Skeletal muscle satellite cell (primary cell): ENCODE measurements at regions not wholly inside any gene's neighbourhood (a gene's known extent, or its start where the extent isn't known, plus 50 kb on each side); places are given as distances from the start of the nearest gene placed in this dataset.
"Not testable (repeated sequence)": the region's sequence is repeated elsewhere in the genome, so short reads cannot be mapped to it uniquely, and the experiment has no call there.

Source experiments
- H3K27me3 ChIP-seq: 2 replicates; pipeline ENCODE4 v1.7.0; 2013; ENCODE audit warnings: low read length; ENCODE audit not compliant: control insufficient read depth, insufficient read depth
- H3K36me3 ChIP-seq: 2 replicates; pipeline ENCODE4 v1.7.0; 2013; ENCODE audit warnings: mild to moderate bottlenecking, control low read depth, low read length; ENCODE audit not compliant: insufficient read depth
- H3K4me1 ChIP-seq: 2 replicates; pipeline ENCODE4 v1.7.0; 2013; ENCODE audit warnings: low read length; ENCODE audit not compliant: control insufficient read depth, insufficient read depth
- H3K4me2 ChIP-seq: 2 replicates; pipeline ENCODE4 v1.7.0; 2013; ENCODE audit warnings: mild to moderate bottlenecking, low read length
- H3K4me3 ChIP-seq: 2 replicates; pipeline ENCODE4 v1.7.0; 2013; ENCODE audit warnings: low read length
- H3K9ac ChIP-seq: 2 replicates; pipeline ENCODE4 v1.7.0; 2013; ENCODE audit warnings: mild to moderate bottlenecking, low read depth, low read length, moderate library complexity
- H3K9me3 ChIP-seq: replicated peaks from 2 replicates; pipeline ENCODE4 v1.7.0; 2013; ENCODE audit warnings: mild to moderate bottlenecking, control low read depth, low read length

DNA sequence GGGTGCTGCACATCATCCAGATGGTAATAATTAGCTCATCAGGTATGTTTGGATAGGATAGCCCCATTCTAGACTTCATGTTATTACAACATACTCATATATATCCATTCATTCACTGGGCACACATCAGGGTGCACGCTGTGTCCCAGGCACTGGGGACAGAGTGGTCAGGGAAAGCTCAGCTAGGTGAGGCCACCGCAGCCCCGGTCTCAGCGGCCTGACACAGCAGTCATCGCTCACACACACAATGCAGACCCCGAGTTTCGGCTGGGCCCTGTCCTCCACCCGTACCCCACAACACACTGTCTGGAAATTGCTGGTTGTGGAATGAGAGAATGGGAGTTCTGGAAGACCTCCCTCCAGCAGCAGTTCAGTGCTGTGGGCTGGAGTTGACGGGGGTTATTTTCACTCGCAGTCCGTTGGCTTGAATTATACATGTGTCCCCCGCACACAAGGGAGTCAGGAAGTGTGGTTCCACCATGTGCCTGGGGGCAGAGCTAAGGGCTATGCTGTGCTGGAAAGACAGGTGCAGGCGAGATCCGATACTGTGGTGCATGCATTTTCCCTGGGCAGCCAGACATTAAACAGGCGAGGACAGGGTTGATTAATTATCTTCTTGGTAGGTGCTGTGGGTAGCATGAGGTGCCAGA lies 257.6 kb downstream of the TEX29 start:
- H3K9ac ChIP-seq = no peak overlapping the region
- H3K4me3 ChIP-seq = no peak overlapping the region
- no peaks in the 10 kb centered on the region for H3K4me1 ChIP-seq
- no peaks in the 10 kb centered on the region for H3K36me3 ChIP-seq
- H3K4me2 ChIP-seq = no peak overlapping the region
- peaks cover 12% of the 10 kb centered on the region for H3K9me3 ChIP-seq
- H3K27me3 ChIP-seq = no peaks in the 10 kb centered on the region

DNA sequence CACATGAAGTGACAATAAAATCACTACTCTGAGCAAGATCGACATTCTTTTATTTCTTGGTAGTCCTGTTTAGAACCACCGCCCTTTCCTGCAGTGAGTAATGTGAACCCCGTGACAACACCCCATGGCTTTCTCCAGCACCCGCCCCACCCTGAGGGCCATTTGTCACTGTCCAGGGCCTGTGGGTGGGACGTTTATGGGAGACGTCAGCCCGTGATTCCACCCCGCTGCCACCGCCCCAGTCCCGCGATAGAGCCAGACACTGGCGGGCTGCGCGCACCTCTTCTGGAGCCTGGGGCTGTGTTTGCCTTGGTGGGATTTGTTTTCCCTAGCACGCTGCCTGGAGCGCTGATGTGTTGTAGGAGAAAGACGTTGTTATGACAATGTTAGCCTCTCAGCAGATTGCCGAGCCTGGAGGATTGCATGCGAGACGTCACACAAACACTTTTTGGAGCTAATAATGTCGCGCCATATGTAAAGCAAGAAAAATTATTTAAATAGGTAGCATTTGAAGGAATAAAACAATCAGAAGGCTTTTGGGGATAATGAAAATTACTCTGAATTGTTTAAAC lies 263.7 kb downstream of the TEX29 start:
- Histone ChIP-seq H3K4me3 (no peak overlapping the region), H3K9ac (no peak overlapping the region), H3K27me3 (no peaks in the 10 kb centered on the region), H3K36me3 (no peaks in the 10 kb centered on the region), H3K9me3 (peaks cover 6% of the 10 kb centered on the region), H3K4me1 (no peaks in the 10 kb centered on the region), H3K4me2 (no peak overlapping the region)

DNA sequence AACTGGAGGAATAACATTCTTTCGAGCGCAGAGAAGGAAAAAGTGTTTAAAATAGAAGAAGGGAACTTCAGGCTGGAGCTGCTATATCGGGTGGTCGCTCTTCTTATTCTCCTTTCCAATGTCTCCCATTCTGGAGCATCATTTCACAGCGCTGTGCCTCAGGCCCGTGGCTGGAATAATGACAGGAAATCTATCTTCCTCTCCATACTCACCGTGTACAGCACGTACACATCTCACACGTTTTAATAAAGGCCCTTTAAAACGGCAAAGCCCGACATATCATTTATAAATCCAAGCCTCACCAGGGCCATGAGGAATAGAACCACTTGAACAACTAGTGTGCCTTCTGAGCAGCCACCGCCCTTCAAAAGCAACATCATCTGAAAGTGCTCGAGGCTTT lies 264.4 kb downstream of the TEX29 start:
- no peak overlapping the region for H3K4me3 ChIP-seq
- H3K27me3 ChIP-seq = no peaks in the 10 kb centered on the region
- H3K9ac ChIP-seq = no peak overlapping the region
- H3K4me2 ChIP-seq = no peak overlapping the region
- peaks cover 6% of the 10 kb centered on the region for H3K9me3 ChIP-seq
- H3K36me3 ChIP-seq = no peaks in the 10 kb centered on the region
- H3K4me1 ChIP-seq = no peaks in the 10 kb centered on the region

DNA sequence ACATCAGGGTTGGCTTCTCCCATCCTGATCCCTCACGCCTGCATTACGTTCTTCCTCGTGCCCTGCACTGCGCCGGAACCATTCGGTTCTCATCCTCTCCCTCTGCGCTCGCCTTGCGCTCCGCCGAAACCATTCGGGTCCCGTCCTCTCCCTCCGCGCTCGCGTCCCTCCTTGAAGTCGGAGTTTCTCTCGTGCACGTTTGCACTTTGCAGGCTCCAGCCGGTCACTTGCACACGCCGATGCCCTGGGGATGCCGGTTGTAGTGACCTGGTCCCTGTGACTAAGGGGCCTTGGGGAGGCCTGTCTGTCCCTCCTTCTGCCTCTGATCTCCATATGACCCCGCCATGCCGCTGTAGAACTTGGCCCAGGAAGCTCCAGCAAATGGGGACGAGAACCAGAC lies 265.8 kb downstream of the TEX29 start:
- H3K4me3 ChIP-seq = no peak overlapping the region
- no peak overlapping the region for H3K4me2 ChIP-seq
- H3K4me1 ChIP-seq = no peaks in the 10 kb centered on the region
- peaks cover 10% of the 10 kb centered on the region for H3K9me3 ChIP-seq
- H3K9ac ChIP-seq = no peak overlapping the region
- H3K27me3 ChIP-seq = no peaks in the 10 kb centered on the region
- no peaks in the 10 kb centered on the region for H3K36me3 ChIP-seq

DNA sequence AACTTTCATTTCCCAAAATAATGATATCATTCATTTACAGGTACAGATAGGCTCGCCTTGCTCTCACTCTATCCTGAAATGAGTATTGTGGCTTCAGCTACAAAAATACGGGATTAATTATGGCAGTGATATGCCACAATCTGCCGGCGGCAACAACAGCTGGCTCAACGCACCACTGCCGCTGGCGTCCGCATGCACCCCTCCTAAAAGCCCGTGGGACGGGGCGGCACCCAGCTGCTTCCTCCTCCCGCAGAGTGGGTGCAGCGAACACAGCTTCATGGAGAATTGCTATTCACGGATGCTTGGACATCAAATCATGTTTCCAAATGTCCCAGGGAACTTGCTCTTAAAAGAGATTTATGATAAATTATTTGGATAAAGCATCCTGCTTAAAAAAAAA lies 266.8 kb downstream of the TEX29 start:
- H3K9ac ChIP-seq = no peak overlapping the region
- no peak overlapping the region for H3K4me2 ChIP-seq
- no peaks in the 10 kb centered on the region for H3K4me1 ChIP-seq
- H3K36me3 ChIP-seq = no peaks in the 10 kb centered on the region
- peaks cover 10% of the 10 kb centered on the region for H3K9me3 ChIP-seq
- no peaks in the 10 kb centered on the region for H3K27me3 ChIP-seq
- no peak overlapping the region for H3K4me3 ChIP-seq

DNA sequence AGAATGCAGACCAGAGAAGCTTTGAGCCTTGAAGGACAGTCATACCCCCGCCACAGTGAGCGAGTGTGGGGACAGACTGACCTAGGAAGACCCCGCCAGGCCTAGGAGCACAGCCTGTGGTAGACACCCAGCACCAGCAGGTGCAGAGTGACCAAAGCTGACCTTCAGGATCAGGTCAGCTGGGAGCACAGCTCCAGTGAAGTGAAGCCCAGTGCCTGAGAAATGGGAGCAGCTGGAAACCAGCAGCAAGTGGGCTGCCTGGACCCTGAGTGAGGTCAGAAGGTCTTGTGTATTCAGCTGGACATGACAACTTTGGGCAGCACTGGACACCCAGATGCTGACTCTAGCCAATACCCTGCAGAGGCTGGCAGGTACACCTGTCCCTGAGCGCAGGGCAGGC lies 268.9 kb downstream of the TEX29 start:
- Histone ChIP-seq H3K36me3 (no peaks in the 10 kb centered on the region), H3K4me2 (no peak overlapping the region), H3K9ac (no peak overlapping the region), H3K4me3 (no peak overlapping the region), H3K27me3 (no peaks in the 10 kb centered on the region), H3K9me3 (peaks cover 12% of the 10 kb centered on the region), H3K4me1 (no peaks in the 10 kb centered on the region)

DNA sequence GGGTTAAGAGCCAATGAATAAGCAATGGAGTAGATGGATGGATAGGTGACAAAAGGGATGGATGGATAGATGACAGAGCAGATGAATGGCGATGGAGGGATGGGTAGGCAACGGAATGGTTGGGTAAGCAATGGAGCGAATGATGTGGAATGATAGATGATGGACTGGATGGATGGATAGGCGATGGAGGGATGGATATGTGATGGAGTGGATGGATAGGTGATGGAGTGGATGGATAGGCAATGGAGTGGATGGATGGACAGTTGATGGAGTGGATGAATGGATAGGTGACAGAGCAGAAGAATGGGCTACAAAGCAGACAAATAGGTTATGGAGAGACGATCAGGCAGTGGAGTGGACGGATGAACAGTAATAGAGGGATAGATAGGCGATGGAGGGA lies 269.6 kb downstream of the TEX29 start:
- Histone ChIP-seq H3K9me3 (peaks cover 18% of the 10 kb centered on the region), H3K4me3 (no peak overlapping the region), H3K4me1 (no peaks in the 10 kb centered on the region), H3K36me3 (no peaks in the 10 kb centered on the region), H3K4me2 (no peak overlapping the region), H3K9ac (no peak overlapping the region), H3K27me3 (no peaks in the 10 kb centered on the region)

DNA sequence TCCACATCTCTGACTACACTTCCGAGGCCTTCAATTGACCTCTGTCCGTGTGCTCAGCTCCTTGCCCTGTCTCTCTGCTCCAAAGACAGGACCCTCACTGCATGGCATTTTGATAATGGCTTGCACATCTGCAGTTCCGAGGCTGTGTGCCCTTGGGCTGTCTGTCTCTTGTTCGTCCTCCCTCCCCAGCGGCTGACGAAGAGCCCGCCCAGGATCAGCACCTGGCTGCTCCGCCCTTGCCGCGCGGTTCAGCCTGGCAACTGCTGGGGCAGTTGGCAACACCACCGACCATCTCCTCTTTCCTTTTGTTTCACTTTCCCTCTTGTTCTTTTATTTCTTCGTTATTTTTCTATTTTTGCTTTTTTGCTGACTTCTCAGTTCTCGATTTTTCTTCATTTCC lies 270.4 kb downstream of the TEX29 start:
- H3K9ac ChIP-seq = no peak overlapping the region
- H3K36me3 ChIP-seq = no peaks in the 10 kb centered on the region
- H3K4me3 ChIP-seq = no peak overlapping the region
- H3K27me3 ChIP-seq = no peaks in the 10 kb centered on the region
- no peaks in the 10 kb centered on the region for H3K4me1 ChIP-seq
- H3K9me3 ChIP-seq = peaks cover 19% of the 10 kb centered on the region
- no peak overlapping the region for H3K4me2 ChIP-seq

DNA sequence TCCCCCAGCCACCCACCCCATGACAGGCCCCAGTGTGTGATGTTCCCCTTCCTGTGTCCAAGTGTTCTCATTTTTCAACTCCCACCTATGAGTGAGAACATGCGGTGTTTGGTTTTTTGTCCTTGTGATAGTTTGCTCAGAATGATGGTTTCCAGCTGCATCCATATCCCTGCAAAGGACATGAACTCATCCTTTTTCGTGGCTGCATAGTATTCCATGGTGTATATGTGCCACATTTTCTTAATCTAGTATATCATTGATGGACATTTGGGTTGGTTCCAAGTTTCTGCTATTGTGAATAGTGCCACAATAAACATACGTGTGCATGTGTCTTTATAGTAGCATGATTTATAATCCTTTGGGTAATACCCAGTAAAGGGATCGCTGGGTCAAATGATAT lies 273.0 kb downstream of the TEX29 start:
- not testable (repeated sequence) for H3K27me3 ChIP-seq, H3K9ac ChIP-seq, H3K4me1 ChIP-seq, H3K36me3 ChIP-seq, H3K4me3 ChIP-seq, H3K4me2 ChIP-seq
- peaks cover 14% of the 10 kb centered on the region for H3K9me3 ChIP-seq

DNA sequence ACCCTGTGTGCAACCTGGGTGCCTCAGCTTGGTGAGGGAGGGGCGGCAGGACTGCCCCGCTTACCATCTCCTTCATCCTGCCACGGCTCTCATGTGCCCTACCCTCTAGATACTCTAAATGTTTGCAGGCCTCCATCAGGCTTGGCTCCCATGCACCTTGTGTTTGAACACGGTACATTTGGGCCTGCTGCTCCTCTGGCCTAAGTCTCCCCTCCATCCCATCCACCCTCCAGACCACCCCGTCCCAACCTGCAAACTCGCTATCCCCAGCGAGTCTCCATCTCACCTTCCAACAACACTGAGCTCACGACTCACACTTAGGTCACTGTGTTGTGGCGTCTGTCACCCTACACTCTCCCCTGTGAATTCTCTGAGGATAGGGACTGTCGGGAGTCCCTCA lies 274.2 kb downstream of the TEX29 start:
- Histone ChIP-seq H3K9me3 (peaks cover 22% of the 10 kb centered on the region), H3K36me3 (no peaks in the 10 kb centered on the region), H3K4me3 (no peak overlapping the region), H3K27me3 (no peaks in the 10 kb centered on the region), H3K4me2 (no peak overlapping the region), H3K4me1 (no peaks in the 10 kb centered on the region), H3K9ac (no peak overlapping the region)

DNA sequence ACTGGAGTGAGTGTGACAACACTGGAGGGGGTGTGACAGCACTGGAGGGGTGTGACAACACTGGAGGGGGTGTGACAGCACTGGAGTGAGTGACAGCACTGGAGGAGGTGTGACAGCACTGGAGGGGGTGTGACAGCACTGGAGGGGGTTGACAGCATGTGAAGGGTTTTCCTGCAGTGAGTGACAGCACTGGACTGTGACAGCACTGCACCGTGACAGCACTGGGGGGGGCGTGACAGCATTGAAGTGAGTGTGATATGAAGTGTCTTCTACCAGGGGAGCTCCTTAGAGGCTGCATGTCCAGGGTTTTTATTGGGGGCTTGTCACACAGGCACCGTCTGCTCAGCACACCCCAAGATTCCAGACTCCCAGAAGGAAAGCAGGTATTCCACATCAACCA lies 274.8 kb downstream of the TEX29 start:
- Histone ChIP-seq H3K9ac (no peak overlapping the region), H3K9me3 (peaks cover 22% of the 10 kb centered on the region), H3K4me2 (no peak overlapping the region), H3K4me1 (no peaks in the 10 kb centered on the region), H3K36me3 (no peaks in the 10 kb centered on the region), H3K4me3 (no peak overlapping the region), H3K27me3 (no peaks in the 10 kb centered on the region)

DNA sequence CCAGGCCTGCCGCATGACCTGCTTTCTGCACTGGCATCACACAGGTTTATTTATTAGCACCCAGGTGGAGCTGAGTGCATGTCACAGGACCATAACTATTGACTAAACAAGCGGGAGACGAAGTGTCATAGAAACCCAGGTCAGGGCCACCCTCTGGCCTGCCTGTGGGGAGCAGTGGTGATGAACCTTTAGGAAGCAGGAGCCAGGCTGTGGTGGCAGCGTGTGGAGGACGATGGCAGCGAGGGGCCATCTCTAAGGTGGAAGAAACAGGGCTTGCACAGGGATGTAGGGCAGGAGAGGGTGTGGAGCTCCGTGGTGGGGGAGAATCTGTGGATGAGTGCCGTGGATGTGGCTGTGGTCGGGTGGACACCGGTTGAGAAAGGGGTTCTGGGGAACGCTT lies 275.3 kb downstream of the TEX29 start:
- H3K27me3 ChIP-seq = no peaks in the 10 kb centered on the region
- H3K4me1 ChIP-seq = no peaks in the 10 kb centered on the region
- H3K36me3 ChIP-seq = no peaks in the 10 kb centered on the region
- no peak overlapping the region for H3K4me3 ChIP-seq
- H3K9ac ChIP-seq = no peak overlapping the region
- H3K9me3 ChIP-seq = peaks cover 18% of the 10 kb centered on the region
- H3K4me2 ChIP-seq = no peak overlapping the region
